ENCODE measurements at regions not wholly inside any gene's neighbourhood (a gene's known extent, or its start where the extent isn't known, plus 50 kb on each side); places are given as distances from the start of the nearest gene placed in this dataset.

DNA sequence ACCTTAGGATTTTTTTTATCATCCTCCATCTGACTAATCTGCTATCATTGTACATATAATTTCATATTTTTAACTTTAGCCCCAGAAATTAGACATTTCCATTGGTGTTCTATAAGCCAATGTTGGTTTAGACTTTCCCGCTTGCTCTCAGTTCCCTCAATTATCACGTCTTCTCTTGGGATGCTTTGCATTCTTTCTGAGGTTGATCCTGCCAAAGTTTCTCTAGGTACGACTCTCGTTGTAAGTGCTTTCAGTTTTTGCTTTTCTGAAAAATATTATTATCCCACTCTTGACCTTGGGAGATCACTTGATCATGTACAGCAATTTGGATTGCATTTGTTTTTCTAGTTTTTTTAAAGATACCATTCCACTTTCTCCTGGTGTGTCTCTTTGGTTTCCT is 270.2 kb downstream of the IRS2 start:
- H3K4me3 Mint-ChIP-seq (ENCODE audit: unreplicated experiment) = no peak overlapping the region
- H3K36me3 Mint-ChIP-seq (ENCODE audit: unreplicated experiment) = no peaks in the 10 kb centered on the region
- peaks cover 7% of the 10 kb centered on the region for H3K4me1 Mint-ChIP-seq (ENCODE audit: unreplicated experiment)
- no peak for DNase-seq (ENCODE audit: extremely low spot score, unreplicated experiment)
- no peak overlapping the region for H3K27ac Mint-ChIP-seq (ENCODE audit: unreplicated experiment)
- TF ChIP-seq CTCF (IDR thresholded peaks at IDR 0.05) = no peak
- no peaks in the 10 kb centered on the region for H3K9me3 Mint-ChIP-seq (ENCODE audit: unreplicated experiment)
- no peaks in the 10 kb centered on the region for H3K27me3 Mint-ChIP-seq (ENCODE audit: unreplicated experiment)

- peaks cover 2% of the 10 kb centered on the region for H3K36me3 Mint-ChIP-seq (ENCODE audit: unreplicated experiment)
- no peaks in the 10 kb centered on the region for H3K4me1 Mint-ChIP-seq (ENCODE audit: unreplicated experiment)
- H3K9me3 Mint-ChIP-seq (ENCODE audit: unreplicated experiment) = peaks cover 19% of the 10 kb centered on the region
- no peak for TF ChIP-seq CTCF (IDR thresholded peaks at IDR 0.05)
- DNase-seq (ENCODE audit: extremely low spot score, unreplicated experiment) = no peak
- no peak overlapping the region for H3K4me3 Mint-ChIP-seq (ENCODE audit: unreplicated experiment)
- no peaks in the 10 kb centered on the region for H3K27me3 Mint-ChIP-seq (ENCODE audit: unreplicated experiment)
- H3K27ac Mint-ChIP-seq (ENCODE audit: unreplicated experiment) = no peak overlapping the region
Observed at GRCh38 chr13:109510013-109510412, 276.4 kb downstream of the IRS2 start.

GRCh38 chr13:109509154-109509900 is 277.1 kb downstream of the IRS2 start:
- no peak for DNase-seq (ENCODE audit: extremely low spot score, unreplicated experiment)
- Mint-ChIP-seq H3K36me3 (ENCODE audit: unreplicated experiment) (peaks cover 2% of the 10 kb centered on the region), H3K4me3 (ENCODE audit: unreplicated experiment) (no peak overlapping the region), H3K27me3 (ENCODE audit: unreplicated experiment) (no peaks in the 10 kb centered on the region), H3K9me3 (ENCODE audit: unreplicated experiment) (peaks cover 19% of the 10 kb centered on the region), H3K27ac (ENCODE audit: unreplicated experiment) (no peak overlapping the region), H3K4me1 (ENCODE audit: unreplicated experiment) (no peaks in the 10 kb centered on the region)
- TF ChIP-seq CTCF (IDR thresholded peaks at IDR 0.05) = no peak

DNA sequence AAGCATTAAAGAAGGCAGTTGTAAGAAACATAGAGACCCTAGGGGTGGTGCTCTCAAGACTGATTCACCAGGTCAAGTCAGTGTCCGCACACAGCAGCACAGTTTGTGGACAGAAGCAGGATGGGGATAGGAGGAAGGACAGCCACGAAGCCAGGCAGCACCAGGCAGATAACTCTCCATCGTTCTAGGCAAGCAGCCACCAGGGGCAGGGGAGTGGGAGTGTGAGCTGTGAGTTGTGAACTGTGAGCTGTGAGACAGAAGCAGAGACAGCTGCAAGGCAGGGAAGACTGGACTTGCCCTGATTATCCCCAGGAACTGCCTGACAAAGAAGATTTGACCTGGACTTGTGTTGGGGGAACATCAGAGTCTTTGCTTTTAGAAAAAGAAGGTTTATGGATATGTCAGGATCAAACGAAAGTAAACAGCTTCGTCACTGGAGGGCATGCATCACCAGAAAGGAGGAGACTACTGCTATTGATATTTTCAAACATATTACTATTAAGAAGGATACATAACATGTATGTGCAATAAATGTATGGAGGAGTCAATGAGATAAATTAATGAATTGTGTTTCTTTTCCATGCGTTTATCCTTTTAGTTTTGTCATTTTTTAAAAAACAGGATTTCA is 286.1 kb downstream of the IRS2 start:
- DNase-seq (ENCODE audit: extremely low spot score, unreplicated experiment) = no peak
- H3K4me1 Mint-ChIP-seq (ENCODE audit: unreplicated experiment) = peaks cover 2% of the 10 kb centered on the region
- H3K9me3 Mint-ChIP-seq (ENCODE audit: unreplicated experiment) = peaks cover 7% of the 10 kb centered on the region
- no peak overlapping the region for H3K27ac Mint-ChIP-seq (ENCODE audit: unreplicated experiment)
- H3K4me3 Mint-ChIP-seq (ENCODE audit: unreplicated experiment) = no peak overlapping the region
- H3K36me3 Mint-ChIP-seq (ENCODE audit: unreplicated experiment) = no peaks in the 10 kb centered on the region
- no peaks in the 10 kb centered on the region for H3K27me3 Mint-ChIP-seq (ENCODE audit: unreplicated experiment)
- no peak for TF ChIP-seq CTCF (IDR thresholded peaks at IDR 0.05)

DNA sequence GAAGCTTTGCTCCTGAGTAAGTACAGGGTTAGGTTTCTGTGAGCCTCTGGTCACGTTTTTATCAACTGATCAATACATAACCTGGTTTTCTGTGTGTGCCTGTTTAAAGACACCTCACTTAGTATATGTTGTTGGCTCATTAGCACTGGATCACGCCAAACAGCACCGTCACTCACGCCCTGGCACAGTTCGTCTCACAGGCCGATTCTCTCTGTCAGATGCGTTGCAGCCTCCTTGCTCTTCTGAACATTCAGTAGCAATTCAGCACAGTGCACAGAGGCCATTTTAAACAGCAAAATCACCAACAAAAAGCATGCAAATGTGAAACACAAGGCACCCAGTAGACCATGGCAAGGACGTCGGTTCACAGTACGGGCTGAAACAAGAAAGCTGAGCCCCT is 288.5 kb downstream of the IRS2 start:
- Mint-ChIP-seq H3K36me3 (ENCODE audit: unreplicated experiment) (no peaks in the 10 kb centered on the region), H3K4me1 (ENCODE audit: unreplicated experiment) (peaks cover 2% of the 10 kb centered on the region), H3K27ac (ENCODE audit: unreplicated experiment) (no peak overlapping the region), H3K27me3 (ENCODE audit: unreplicated experiment) (no peaks in the 10 kb centered on the region), H3K4me3 (ENCODE audit: unreplicated experiment) (no peak overlapping the region), H3K9me3 (ENCODE audit: unreplicated experiment) (no peaks in the 10 kb centered on the region)
- no peak for TF ChIP-seq CTCF (IDR thresholded peaks at IDR 0.05)
- no peak for DNase-seq (ENCODE audit: extremely low spot score, unreplicated experiment)
